ENCODE measurements at regions not wholly inside any gene's neighbourhood (a gene's known extent, or its start where the extent isn't known, plus 50 kb on each side); places are given as distances from the start of the nearest gene placed in this dataset.
"Not testable (repeated sequence)": the region's sequence is repeated elsewhere in the genome, so short reads cannot be mapped to it uniquely, and the experiment has no call there.

GRCh38 chr2:180699657-180700361 is 280.6 kb upstream of the UBE2E3 start:
- Mint-ChIP-seq H3K27ac (ENCODE audit: low read depth) (no peak overlapping the region), H3K36me3 (ENCODE audit: insufficient read depth) (no peaks in the 10 kb centered on the region)
- ATAC-seq (replicated peaks; ENCODE audit: extremely low read depth, poor library complexity, severe bottlenecking), result no peak

DNA sequence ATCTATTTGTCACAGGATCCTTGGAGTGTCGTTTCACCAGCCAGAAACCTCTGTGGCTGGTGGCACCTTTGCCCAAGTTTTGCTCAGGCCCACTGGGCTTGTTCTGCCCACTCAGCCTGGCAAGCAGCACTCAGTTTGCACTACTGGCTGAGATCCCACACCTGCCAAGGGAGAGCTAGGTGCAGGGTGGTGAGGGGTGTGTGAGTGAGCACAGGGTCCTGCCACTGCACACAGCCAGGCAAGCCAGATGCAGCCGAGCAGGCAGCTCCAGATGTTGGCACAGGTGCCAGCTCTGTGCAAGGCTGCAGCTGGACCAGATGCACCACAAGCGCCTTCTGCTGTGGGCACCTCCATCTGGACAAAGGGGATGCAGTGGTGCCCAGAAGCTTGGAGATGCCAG is 281.7 kb upstream of the UBE2E3 start:
- DNase-seq (ENCODE audit: low spot score in 2 of 2), result no peak
- Mint-ChIP-seq H3K27ac (ENCODE audit: low read depth) (no peak overlapping the region), H3K4me1 (no peaks in the 10 kb centered on the region), H3K4me3 (no peak overlapping the region), H3K27me3 (no peaks in the 10 kb centered on the region), H3K36me3 (ENCODE audit: insufficient read depth) (no peaks in the 10 kb centered on the region), H3K9me3 (no peaks in the 10 kb centered on the region)
- ATAC-seq (replicated peaks; ENCODE audit: extremely low read depth, poor library complexity, severe bottlenecking), result no peak

More at GRCh38 chr2:180699657-180700361, 280.6 kb upstream of the UBE2E3 start:
- H3K4me3 Mint-ChIP-seq, result no peak overlapping the region
- H3K4me1 Mint-ChIP-seq, result no peaks in the 10 kb centered on the region
- H3K9me3 Mint-ChIP-seq, result no peaks in the 10 kb centered on the region
- no peaks in the 10 kb centered on the region for H3K27me3 Mint-ChIP-seq
- DNase-seq (ENCODE audit: low spot score in 2 of 2), result no peak

GRCh38 chr2:180695586-180696401 is 284.6 kb upstream of the UBE2E3 start:
- H3K4me1 Mint-ChIP-seq, result no peaks in the 10 kb centered on the region
- no peak overlapping the region for H3K4me3 Mint-ChIP-seq
- no peaks in the 10 kb centered on the region for H3K27me3 Mint-ChIP-seq
- DNase-seq (ENCODE audit: low spot score in 2 of 2) (no peak), ATAC-seq (replicated peaks; ENCODE audit: extremely low read depth, poor library complexity, severe bottlenecking) (no peak)
- no peaks in the 10 kb centered on the region for H3K36me3 Mint-ChIP-seq (ENCODE audit: insufficient read depth)
- H3K9me3 Mint-ChIP-seq, result no peaks in the 10 kb centered on the region
- no peak overlapping the region for H3K27ac Mint-ChIP-seq (ENCODE audit: low read depth)

GRCh38 chr2:180694445-180695421 is 285.7 kb upstream of the UBE2E3 start:
- DNase-seq (ENCODE audit: low spot score in 2 of 2), result no peak
- Mint-ChIP-seq H3K27ac (ENCODE audit: low read depth) (no peak overlapping the region), H3K27me3 (no peaks in the 10 kb centered on the region), H3K9me3 (no peaks in the 10 kb centered on the region), H3K4me3 (no peak overlapping the region), H3K4me1 (no peaks in the 10 kb centered on the region), H3K36me3 (ENCODE audit: insufficient read depth) (no peaks in the 10 kb centered on the region)
- ATAC-seq (replicated peaks; ENCODE audit: extremely low read depth, poor library complexity, severe bottlenecking), result no peak

GRCh38 chr2:180692322-180692721 is 288.1 kb upstream of the UBE2E3 start:
- DNase-seq (ENCODE audit: low spot score in 2 of 2), result no peak
- Mint-ChIP-seq H3K9me3 (no peaks in the 10 kb centered on the region), H3K36me3 (ENCODE audit: insufficient read depth) (no peaks in the 10 kb centered on the region)

GRCh38 chr2:180691855-180692223 is 288.6 kb upstream of the UBE2E3 start:
- not testable (repeated sequence) for H3K4me3 Mint-ChIP-seq; ATAC-seq (replicated peaks; ENCODE audit: extremely low read depth, poor library complexity, severe bottlenecking); H3K27me3 Mint-ChIP-seq; H3K9me3 Mint-ChIP-seq; H3K36me3 Mint-ChIP-seq (ENCODE audit: insufficient read depth); H3K27ac Mint-ChIP-seq (ENCODE audit: low read depth); H3K4me1 Mint-ChIP-seq; DNase-seq (ENCODE audit: low spot score in 2 of 2)

More at GRCh38 chr2:180692322-180692721, 288.1 kb upstream of the UBE2E3 start:
- Mint-ChIP-seq H3K4me3 (no peak overlapping the region), H3K27ac (ENCODE audit: low read depth) (no peak overlapping the region), H3K4me1 (no peaks in the 10 kb centered on the region), H3K27me3 (peaks cover 8% of the 10 kb centered on the region)
- no peak for ATAC-seq (replicated peaks; ENCODE audit: extremely low read depth, poor library complexity, severe bottlenecking)

- H3K4me3 Mint-ChIP-seq; H3K27ac Mint-ChIP-seq (ENCODE audit: low read depth); H3K36me3 Mint-ChIP-seq (ENCODE audit: insufficient read depth); H3K4me1 Mint-ChIP-seq; H3K27me3 Mint-ChIP-seq; DNase-seq (ENCODE audit: low spot score in 2 of 2); ATAC-seq (replicated peaks; ENCODE audit: extremely low read depth, poor library complexity, severe bottlenecking); H3K9me3 Mint-ChIP-seq: not testable (repeated sequence)
Observed at GRCh38 chr2:180691186-180691854, 289.1 kb upstream of the UBE2E3 start.

GRCh38 chr2:180690611-180691010 is 289.8 kb upstream of the UBE2E3 start:
- ATAC-seq (replicated peaks; ENCODE audit: extremely low read depth, poor library complexity, severe bottlenecking), result no peak
- H3K36me3 Mint-ChIP-seq (ENCODE audit: insufficient read depth), result no peaks in the 10 kb centered on the region

DNA sequence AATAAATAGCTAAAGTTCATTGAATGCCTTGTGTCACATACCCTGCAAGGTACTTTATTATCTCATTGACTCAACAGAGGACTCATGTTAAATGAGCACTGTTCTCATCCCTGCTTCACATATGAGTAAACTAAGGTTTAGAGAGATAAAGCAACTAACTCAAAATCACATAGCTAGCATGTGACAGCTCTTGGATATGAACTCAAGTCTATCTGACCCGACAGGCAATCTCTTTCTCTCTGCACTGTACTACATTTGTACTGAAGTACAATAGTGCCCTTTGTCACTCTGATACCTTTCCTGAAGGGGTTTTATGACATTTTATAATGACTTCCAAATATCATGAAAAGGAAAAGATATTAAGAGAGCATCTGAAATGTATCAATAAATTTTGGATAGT is 297.5 kb upstream of the UBE2E3 start:
- Mint-ChIP-seq H3K4me1 (no peaks in the 10 kb centered on the region), H3K9me3 (no peaks in the 10 kb centered on the region), H3K36me3 (ENCODE audit: insufficient read depth) (no peaks in the 10 kb centered on the region), H3K4me3 (no peak overlapping the region), H3K27me3 (peaks cover 57% of the 10 kb centered on the region), H3K27ac (ENCODE audit: low read depth) (no peak overlapping the region)
- ATAC-seq (replicated peaks; ENCODE audit: extremely low read depth, poor library complexity, severe bottlenecking) (no peak), DNase-seq (ENCODE audit: low spot score in 2 of 2) (no peak)

More at GRCh38 chr2:180690611-180691010, 289.8 kb upstream of the UBE2E3 start:
- Mint-ChIP-seq H3K27ac (ENCODE audit: low read depth) (no peak overlapping the region), H3K4me3 (no peak overlapping the region), H3K27me3 (peaks cover 11% of the 10 kb centered on the region), H3K9me3 (no peaks in the 10 kb centered on the region), H3K4me1 (no peaks in the 10 kb centered on the region)
- DNase-seq (ENCODE audit: low spot score in 2 of 2), result no peak

DNA sequence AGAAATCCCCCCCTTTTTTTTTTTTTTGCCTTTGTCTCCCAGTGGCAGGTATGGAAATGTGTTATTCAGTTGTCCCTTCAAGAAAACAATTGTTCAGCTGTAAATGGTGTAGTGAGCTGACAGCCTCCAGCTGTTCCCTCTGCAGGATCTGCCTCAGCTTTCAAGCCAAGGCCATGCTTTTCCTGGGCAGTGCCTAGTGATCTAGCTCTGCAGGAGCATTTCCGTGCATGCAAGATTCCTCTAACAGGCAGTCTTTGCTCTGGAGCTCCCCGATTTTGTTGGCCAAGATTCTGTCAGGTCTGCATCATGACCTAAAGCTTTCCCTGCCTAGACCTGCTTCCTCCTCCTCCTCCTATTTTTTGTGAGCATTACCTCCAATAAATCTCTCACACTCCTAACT is 300.7 kb upstream of the UBE2E3 start:
- Mint-ChIP-seq H3K4me1 (no peaks in the 10 kb centered on the region), H3K4me3 (no peak overlapping the region), H3K27me3 (peaks cover 63% of the 10 kb centered on the region), H3K9me3 (no peaks in the 10 kb centered on the region), H3K27ac (ENCODE audit: low read depth) (no peak overlapping the region), H3K36me3 (ENCODE audit: insufficient read depth) (no peaks in the 10 kb centered on the region)
- no peak for DNase-seq (ENCODE audit: low spot score in 2 of 2)
- no peak for ATAC-seq (replicated peaks; ENCODE audit: extremely low read depth, poor library complexity, severe bottlenecking)

DNA sequence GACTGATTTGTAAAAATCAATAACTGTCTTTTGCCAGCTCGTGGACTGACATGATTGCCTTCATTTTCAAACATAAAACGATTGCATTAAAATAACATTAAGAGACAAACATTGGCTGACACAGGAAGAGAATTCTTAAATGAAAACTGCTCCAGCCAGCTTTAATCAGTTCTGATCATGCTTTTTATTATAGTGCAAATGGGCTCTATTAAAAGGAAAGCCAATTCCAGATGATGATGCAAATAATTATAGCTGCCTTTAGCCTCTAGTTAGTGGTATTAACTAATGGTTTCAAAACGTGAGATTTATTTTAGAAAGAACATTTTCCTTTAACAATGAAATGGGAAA is 301.8 kb upstream of the UBE2E3 start:
- DNase-seq (ENCODE audit: low spot score in 2 of 2), result no peak
- Mint-ChIP-seq H3K9me3 (no peaks in the 10 kb centered on the region), H3K27me3 (peaks cover 72% of the 10 kb centered on the region), H3K4me3 (no peak overlapping the region), H3K36me3 (ENCODE audit: insufficient read depth) (no peaks in the 10 kb centered on the region), H3K27ac (ENCODE audit: low read depth) (no peak overlapping the region), H3K4me1 (no peaks in the 10 kb centered on the region)
- no peak for ATAC-seq (replicated peaks; ENCODE audit: extremely low read depth, poor library complexity, severe bottlenecking)

Data from central memory CD8-positive, alpha-beta T cell (primary cell).